ENCODE measurements at regions not wholly inside any gene's neighbourhood (a gene's known extent, or its start where the extent isn't known, plus 50 kb on each side); places are given as distances from the start of the nearest gene placed in this dataset.

- Histone ChIP-seq H3K4me2 (no peak overlapping the region), H3F3A (ENCODE audit: insufficient read depth, low read depth) (no peaks in the 10 kb centered on the region), H3K9me3 (ENCODE audit: insufficient read depth, low read depth) (no peaks in the 10 kb centered on the region), H2AFZ (no peak overlapping the region), H3K4me3 (no peak overlapping the region), H3K36me3 (ENCODE audit: low read depth) (no peaks in the 10 kb centered on the region), H3K9me2 (ENCODE audit: insufficient read depth) (no peaks in the 10 kb centered on the region), H3K79me2 (ENCODE audit: low read depth) (no peaks in the 10 kb centered on the region), H3K27me3 (ENCODE audit: insufficient read depth, low read depth) (peaks cover 55% of the 10 kb centered on the region), H3K27ac (no peak overlapping the region), H3K4me1 (replicated peaks; ENCODE audit: insufficient read depth) (no peaks in the 10 kb centered on the region), H4K20me1 (ENCODE audit: insufficient read depth) (no peaks in the 10 kb centered on the region)
- DNase-seq, result no peak
- ChIA-PET POLR2A (ENCODE audit: unreplicated experiment) (no interaction called here), CTCF (no interaction called here)
- no TSS peak for BruUV-seq (replicated peaks)
- intact Hi-C loops (cut with micrococcal nuclease; ENCODE audit: unreplicated experiment), result no loop called here
- TF ChIP-seq CTCF (conservative IDR thresholded peaks at IDR 0.05) (no peak), EZH2 (IDR thresholded peaks at IDR 0.05; ENCODE audit: low read depth) (no peak)
These were observed 156.7 kb upstream of the LRFN2 start for GRCh38 chr6:40743690-40744446.

GRCh38 chr6:40743226-40743625 is 156.1 kb upstream of the LRFN2 start:
- Histone ChIP-seq H3K27ac (no peak overlapping the region), H3K4me3 (no peak overlapping the region), H3K27me3 (ENCODE audit: insufficient read depth, low read depth) (peaks cover 62% of the 10 kb centered on the region), H3K9me3 (ENCODE audit: insufficient read depth, low read depth) (no peaks in the 10 kb centered on the region), H3F3A (ENCODE audit: insufficient read depth, low read depth) (no peaks in the 10 kb centered on the region), H3K79me2 (ENCODE audit: low read depth) (no peaks in the 10 kb centered on the region), H4K20me1 (ENCODE audit: insufficient read depth) (no peaks in the 10 kb centered on the region), H3K4me2 (no peak overlapping the region), H2AFZ (no peak overlapping the region), H3K9me2 (ENCODE audit: insufficient read depth) (no peaks in the 10 kb centered on the region), H3K4me1 (replicated peaks; ENCODE audit: insufficient read depth) (no peaks in the 10 kb centered on the region), H3K36me3 (ENCODE audit: low read depth) (no peaks in the 10 kb centered on the region)
- BruUV-seq (replicated peaks), result no TSS peak
- CTCF ChIA-PET, result no interaction called here
- DNase-seq, result no peak
- intact Hi-C loops (cut with micrococcal nuclease; ENCODE audit: unreplicated experiment), result no loop called here
- no peak for TF ChIP-seq EZH2 (IDR thresholded peaks at IDR 0.05; ENCODE audit: low read depth)
- TF ChIP-seq CTCF (conservative IDR thresholded peaks at IDR 0.05), result no peak
- POLR2A ChIA-PET (ENCODE audit: unreplicated experiment), result no interaction called here

- H3K27me3 ChIP-seq (ENCODE audit: insufficient read depth, low read depth), result peaks cover 69% of the 10 kb centered on the region
- no peaks in the 10 kb centered on the region for H3K9me2 ChIP-seq (ENCODE audit: insufficient read depth)
- no peak overlapping the region for H3K4me3 ChIP-seq
- POLR2A ChIA-PET (ENCODE audit: unreplicated experiment), result no interaction called here
- no TSS peak for BruUV-seq (replicated peaks)
- H2AFZ ChIP-seq, result no peak overlapping the region
- H4K20me1 ChIP-seq (ENCODE audit: insufficient read depth), result no peaks in the 10 kb centered on the region
- no peaks in the 10 kb centered on the region for H3K4me1 ChIP-seq (replicated peaks; ENCODE audit: insufficient read depth)
- no peak for DNase-seq
- intact Hi-C loops (cut with micrococcal nuclease; ENCODE audit: unreplicated experiment), result no loop called here
- H3K79me2 ChIP-seq (ENCODE audit: low read depth), result no peaks in the 10 kb centered on the region
- TF ChIP-seq CTCF (conservative IDR thresholded peaks at IDR 0.05) (no peak), EZH2 (IDR thresholded peaks at IDR 0.05; ENCODE audit: low read depth) (no peak)
- no peaks in the 10 kb centered on the region for H3K9me3 ChIP-seq (ENCODE audit: insufficient read depth, low read depth)
- no peak overlapping the region for H3K4me2 ChIP-seq
- no peak overlapping the region for H3K27ac ChIP-seq
- H3K36me3 ChIP-seq (ENCODE audit: low read depth), result no peaks in the 10 kb centered on the region
- no peaks in the 10 kb centered on the region for H3F3A ChIP-seq (ENCODE audit: insufficient read depth, low read depth)
- CTCF ChIA-PET, result no interaction called here
These were observed 153.4 kb upstream of the LRFN2 start for GRCh38 chr6:40740518-40740917.

All from PC-9 (cell line).